Esophagus (tissue), 2 donors: ENCODE measurements at regions not wholly inside any gene's neighbourhood (a gene's known extent, or its start where the extent isn't known, plus 50 kb on each side); places are given as distances from the start of the nearest gene placed in this dataset.

ENCODE experiments used
- H3K27ac ChIP-seq, 2 donors: one replicate each; pipeline ENCODE4 v1.5.1; 2013; ENCODE audit warnings: low read depth in 2 of 2, mild to moderate bottlenecking in 2 of 2, inconsistent platforms in 1 of 2, low read length in 1 of 2, moderate library complexity in 1 of 2
- H3K27me3 ChIP-seq, 2 donors: one replicate each; pipeline ENCODE4 v1.6.1; 2013; ENCODE audit warnings: low read length in 2 of 2, control low read depth in 1 of 2, mild to moderate bottlenecking in 1 of 2; ENCODE audit not compliant: insufficient read depth in 2 of 2, control insufficient read depth in 1 of 2
- H3K36me3 ChIP-seq, 2 donors: one replicate each; pipeline ENCODE4 v1.6.1; 2013; ENCODE audit warnings: low read length in 1 of 2; ENCODE audit not compliant: control insufficient read depth in 2 of 2, insufficient read depth in 2 of 2
- H3K4me1 ChIP-seq, 2 donors: one replicate each; pipeline ENCODE4 v1.6.1; 2013; ENCODE audit warnings: low read length in 1 of 2; ENCODE audit not compliant: control insufficient read depth in 2 of 2, insufficient read depth in 2 of 2
- H3K4me3 ChIP-seq, 2 donors: one replicate each; pipeline ENCODE4 v1.5.1; 2013; ENCODE audit warnings: low read length in 2 of 2, mild to moderate bottlenecking in 2 of 2, low read depth in 1 of 2, moderate library complexity in 1 of 2
- H3K9me3 ChIP-seq, 2 donors: one replicate each; pipeline ENCODE4 v1.6.1; 2013; ENCODE audit warnings: mild to moderate bottlenecking in 2 of 2, low read depth in 1 of 2, low read length in 1 of 2, moderate library complexity in 1 of 2; ENCODE audit not compliant: control insufficient read depth in 2 of 2, insufficient read depth in 1 of 2
- WGBS, 2 donors: extraction: QIAGEN DNeasy Blood & Tissue Kit; methylation state at CpG; one replicate each; pipeline ENCODE4 v1.1.7; 2013; 5-methylcytosine and 5-hydroxymethylcytosine counted together
- donor health status: healthy with polysubstance abuse.
- donor health status: Bipolar disorder and iron deficiency.

DNA sequence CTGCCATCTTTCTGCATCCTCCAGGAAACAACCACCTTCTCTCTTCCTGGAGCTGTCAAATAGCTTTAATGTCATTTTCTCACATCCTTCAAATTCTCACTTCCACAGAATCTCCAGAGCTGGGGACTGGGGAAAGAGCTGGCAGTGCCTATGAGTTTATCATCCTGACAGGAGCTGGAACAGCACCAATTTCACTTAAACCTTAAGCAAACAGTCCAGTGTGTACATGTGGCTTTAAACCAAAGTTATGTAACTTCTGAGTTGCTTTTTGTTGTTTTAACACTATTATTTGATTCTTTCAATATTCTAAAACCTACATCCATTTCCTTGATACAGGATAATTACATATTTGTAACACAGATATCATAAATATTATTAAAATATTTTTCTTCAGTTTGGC, 331.5 kb upstream of the ARGLU1 start:
- Histone ChIP-seq H3K36me3 (no peaks in the 10 kb centered on the region), H3K27me3 (no peaks in the 10 kb centered on the region), H3K27ac (no peak overlapping the region), H3K4me1 (no peaks in the 10 kb centered on the region), H3K4me3 (no peak overlapping the region), H3K9me3 (no peaks in the 10 kb centered on the region)

DNA sequence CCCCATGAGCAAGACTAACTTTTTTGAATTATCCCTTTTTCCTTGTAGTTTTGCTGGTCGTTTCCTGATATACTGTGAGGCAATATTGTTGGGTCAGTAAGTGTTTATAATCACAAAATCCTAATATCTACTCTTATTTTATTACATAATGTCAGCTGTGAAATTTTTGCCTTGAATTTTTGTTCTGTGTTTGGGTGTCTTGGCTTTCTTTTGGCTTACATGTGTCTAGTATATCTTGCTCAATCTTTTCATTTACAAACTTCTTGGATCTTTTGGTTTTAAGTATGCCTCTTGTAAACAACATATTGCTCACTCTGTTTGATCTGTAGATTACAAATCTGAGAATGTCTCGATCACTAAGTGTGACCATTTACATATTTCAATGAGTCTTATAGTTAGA, 330.3 kb upstream of the ARGLU1 start:
- H3K36me3 ChIP-seq = no peaks in the 10 kb centered on the region
- no peak overlapping the region for H3K27ac ChIP-seq
- H3K4me3 ChIP-seq = no peak overlapping the region
- no peaks in the 10 kb centered on the region for H3K9me3 ChIP-seq
- H3K4me1 ChIP-seq = no peaks in the 10 kb centered on the region
- H3K27me3 ChIP-seq = no peaks in the 10 kb centered on the region
- 64 to 70% methylated on average over 2 of the region's 2 CpGs for WGBS, 2 donors

- 87 to 96% methylated on average over 2 of the region's 2 CpGs for WGBS, 2 donors
- H3K4me3 ChIP-seq = no peak overlapping the region
- H3K27ac ChIP-seq = no peak overlapping the region
- no peaks in the 10 kb centered on the region for H3K4me1 ChIP-seq
- no peaks in the 10 kb centered on the region for H3K9me3 ChIP-seq
- no peaks in the 10 kb centered on the region for H3K27me3 ChIP-seq
- no peaks in the 10 kb centered on the region for H3K36me3 ChIP-seq
Observed at GRCh38 chr13:106888148-106888547, 320.2 kb upstream of the ARGLU1 start.

- no peaks in the 10 kb centered on the region for H3K36me3 ChIP-seq
- no peaks in the 10 kb centered on the region for H3K27me3 ChIP-seq
- WGBS, 2 donors = 48 to 55% methylated on average over 2 of the region's 2 CpGs
- no peak overlapping the region for H3K4me3 ChIP-seq
- H3K27ac ChIP-seq = no peak overlapping the region
- H3K9me3 ChIP-seq = no peaks in the 10 kb centered on the region
- no peaks in the 10 kb centered on the region for H3K4me1 ChIP-seq
Observed at GRCh38 chr13:106887686-106888085, 319.7 kb upstream of the ARGLU1 start.

- Histone ChIP-seq H3K9me3 (no peaks in the 10 kb centered on the region), H3K4me3 (no peak overlapping the region), H3K27ac (no peak overlapping the region), H3K4me1 (no peaks in the 10 kb centered on the region), H3K36me3 (no peaks in the 10 kb centered on the region), H3K27me3 (no peaks in the 10 kb centered on the region)
Observed at GRCh38 chr13:106883976-106884375, 316.0 kb upstream of the ARGLU1 start.

GRCh38 chr13:106882246-106882645, 314.3 kb upstream of the ARGLU1 start:
- Histone ChIP-seq H3K4me3 (no peak overlapping the region), H3K27ac (no peak overlapping the region), H3K4me1 (no peaks in the 10 kb centered on the region), H3K9me3 (no peaks in the 10 kb centered on the region), H3K36me3 (no peaks in the 10 kb centered on the region), H3K27me3 (no peaks in the 10 kb centered on the region)
- 61 to 70% methylated on average over 6 of the region's 6 CpGs for WGBS, 2 donors

DNA sequence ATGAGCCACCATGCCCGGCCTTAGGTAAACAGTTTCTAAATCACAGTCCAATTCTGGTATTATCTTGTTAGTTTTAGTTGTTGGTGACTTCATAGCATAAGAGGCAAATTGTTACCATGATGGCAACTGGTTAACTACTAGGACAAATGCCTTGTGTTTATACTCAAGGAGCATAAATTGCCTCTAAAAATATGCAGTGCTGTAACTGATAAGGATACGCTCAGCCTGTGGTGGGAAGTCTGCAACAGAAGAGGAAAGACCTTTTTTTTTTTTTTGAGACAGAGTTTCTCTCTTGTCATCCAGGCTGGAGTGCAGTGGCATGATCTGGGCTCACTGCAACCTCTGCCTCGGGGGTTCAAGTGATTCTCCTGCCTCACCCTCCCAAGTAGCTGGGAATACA, 311.9 kb upstream of the ARGLU1 start:
- no peaks in the 10 kb centered on the region for H3K4me1 ChIP-seq
- no peaks in the 10 kb centered on the region for H3K36me3 ChIP-seq
- H3K27me3 ChIP-seq = no peaks in the 10 kb centered on the region
- WGBS, 2 donors = 77 to 78% methylated on average over 3 of the region's 3 CpGs
- no peak overlapping the region for H3K4me3 ChIP-seq
- H3K27ac ChIP-seq = no peak overlapping the region
- no peaks in the 10 kb centered on the region for H3K9me3 ChIP-seq

DNA sequence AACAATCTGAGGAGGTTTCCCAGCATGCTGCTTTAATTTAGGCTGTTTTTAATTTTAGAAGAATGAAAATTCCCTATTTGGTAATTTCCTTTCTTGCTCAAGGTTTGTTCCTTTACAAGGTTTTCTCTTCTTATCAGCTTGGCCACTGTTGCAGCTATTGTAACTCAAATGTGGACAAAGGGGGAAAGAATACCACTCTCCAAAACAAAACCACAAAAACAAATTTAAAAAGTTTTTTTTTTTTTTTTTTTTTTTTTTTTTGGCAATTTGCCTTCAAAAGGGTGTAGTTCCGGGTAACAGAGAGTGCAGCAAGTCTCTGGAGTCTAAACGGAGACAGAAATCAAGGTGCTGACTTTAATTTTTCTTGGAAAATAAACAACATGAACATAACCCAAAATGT, 306.4 kb upstream of the ARGLU1 start:
- Histone ChIP-seq H3K4me3 (no peak overlapping the region), H3K4me1 (peaks cover 0 to 2% of the 10 kb centered on the region in 2 donors), H3K36me3 (no peaks in the 10 kb centered on the region), H3K9me3 (no peaks in the 10 kb centered on the region), H3K27ac (no peak overlapping the region), H3K27me3 (no peaks in the 10 kb centered on the region)
- WGBS, 2 donors = 15 to 26% methylated on average over 2 of the region's 2 CpGs

- Histone ChIP-seq H3K27ac (no peak overlapping the region), H3K4me1 (peaks cover 0 to 2% of the 10 kb centered on the region in 2 donors), H3K36me3 (no peaks in the 10 kb centered on the region), H3K9me3 (no peaks in the 10 kb centered on the region), H3K27me3 (no peaks in the 10 kb centered on the region), H3K4me3 (no peak overlapping the region)
- WGBS, 2 donors = 33 to 57% methylated on average over 1 of the region's 1 CpG
Observed at GRCh38 chr13:106873810-106874209, 305.9 kb upstream of the ARGLU1 start.

- H3K36me3 ChIP-seq = no peaks in the 10 kb centered on the region
- 8 to 17% methylated on average over 13 of the region's 13 CpGs for WGBS, 2 donors
- H3K4me3 ChIP-seq = peak overlapping the region in 1 of 2 donors; percentile 4
- no peak overlapping the region for H3K27ac ChIP-seq
- peaks cover 0 to 2% of the 10 kb centered on the region in 2 donors for H3K9me3 ChIP-seq
- H3K4me1 ChIP-seq = no peaks in the 10 kb centered on the region
- no peaks in the 10 kb centered on the region for H3K27me3 ChIP-seq
Observed at GRCh38 chr13:106867249-106867648, 299.3 kb upstream of the ARGLU1 start.
